Stomach smooth muscle (tissue), 2 donors: ENCODE measurements at regions not wholly inside any gene's neighbourhood (a gene's known extent, or its start where the extent isn't known, plus 50 kb on each side); places are given as distances from the start of the nearest gene placed in this dataset.

ENCODE experiments used
- H3K27ac ChIP-seq: one replicate; pipeline ENCODE4 v1.7.0; 2013; ENCODE audit warnings: mild to moderate bottlenecking, low read length, inconsistent platforms
- H3K27me3 ChIP-seq, 2 donors: one replicate each; pipeline ENCODE4 v1.7.0; 2013; ENCODE audit warnings: low read length in 2 of 2; ENCODE audit not compliant: insufficient read depth in 2 of 2, control insufficient read depth in 1 of 2
- H3K36me3 ChIP-seq, 2 donors: one replicate each; pipeline ENCODE4 v1.7.0; 2013; ENCODE audit warnings: low read length in 2 of 2; ENCODE audit not compliant: control insufficient read depth in 2 of 2, insufficient read depth in 2 of 2
- H3K4me1 ChIP-seq: one replicate; pipeline ENCODE4 v1.7.0; 2013; ENCODE audit warnings: low read length; ENCODE audit not compliant: control insufficient read depth, insufficient read depth
- H3K4me3 ChIP-seq, 2 donors: one replicate each; pipeline ENCODE4 v1.7.0; 2013; ENCODE audit warnings: low read length in 2 of 2
- H3K9ac ChIP-seq, 2 donors: one replicate each; pipeline ENCODE4 v1.7.0; 2013; ENCODE audit warnings: low read length in 2 of 2, mild to moderate bottlenecking in 1 of 2
- H3K9me3 ChIP-seq, 2 donors: one replicate each; pipeline ENCODE4 v1.7.0; 2013; ENCODE audit warnings: low read length in 2 of 2; ENCODE audit not compliant: control insufficient read depth in 2 of 2
- donor health status: healthy.
- donor health status: Pancreatic carcinoma.

DNA sequence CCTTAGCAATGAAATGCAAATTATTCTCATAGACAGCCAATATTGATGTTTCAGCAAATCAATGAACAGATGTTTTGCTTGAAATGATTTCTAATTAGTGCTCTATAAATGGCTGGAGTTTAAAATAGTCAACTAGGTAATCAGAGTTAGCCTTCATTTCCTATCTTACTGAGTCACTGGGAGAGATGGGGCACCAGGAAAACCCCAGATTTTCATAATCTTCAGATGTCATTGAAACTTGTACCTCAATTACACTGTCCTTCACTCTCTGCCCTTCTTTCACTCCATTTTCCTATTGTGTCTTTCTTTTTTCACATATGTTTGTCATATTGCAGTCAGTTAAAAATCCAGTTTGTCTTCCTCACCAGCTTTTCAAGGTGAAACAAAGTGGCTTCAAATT, 92.7 kb downstream of the C12orf75 start:
- H3K27ac ChIP-seq, result no peak overlapping the region
- H3K4me3 ChIP-seq, result no peak overlapping the region
- H3K9me3 ChIP-seq, result no peaks in the 10 kb centered on the region
- no peaks in the 10 kb centered on the region for H3K4me1 ChIP-seq
- no peaks in the 10 kb centered on the region for H3K27me3 ChIP-seq
- H3K36me3 ChIP-seq, result no peaks in the 10 kb centered on the region
- no peak overlapping the region for H3K9ac ChIP-seq

GRCh38 chr12:105423921-105424320, 93.4 kb downstream of the C12orf75 start:
- Histone ChIP-seq H3K27ac (no peak overlapping the region), H3K27me3 (no peaks in the 10 kb centered on the region), H3K4me1 (no peaks in the 10 kb centered on the region), H3K4me3 (no peak overlapping the region), H3K36me3 (no peaks in the 10 kb centered on the region), H3K9ac (no peak overlapping the region), H3K9me3 (no peaks in the 10 kb centered on the region)

GRCh38 chr12:105425254-105426174, 95.0 kb downstream of the C12orf75 start:
- Histone ChIP-seq H3K36me3 (no peaks in the 10 kb centered on the region), H3K4me3 (no peak overlapping the region), H3K27ac (no peak overlapping the region), H3K9me3 (no peaks in the 10 kb centered on the region), H3K27me3 (no peaks in the 10 kb centered on the region), H3K9ac (no peak overlapping the region), H3K4me1 (no peaks in the 10 kb centered on the region)

- Histone ChIP-seq H3K4me3 (no peak overlapping the region), H3K27me3 (no peaks in the 10 kb centered on the region), H3K9ac (no peak overlapping the region), H3K27ac (no peak overlapping the region), H3K9me3 (no peaks in the 10 kb centered on the region), H3K36me3 (no peaks in the 10 kb centered on the region), H3K4me1 (no peaks in the 10 kb centered on the region)
These were observed 96.3 kb downstream of the C12orf75 start for GRCh38 chr12:105426766-105427165.

DNA sequence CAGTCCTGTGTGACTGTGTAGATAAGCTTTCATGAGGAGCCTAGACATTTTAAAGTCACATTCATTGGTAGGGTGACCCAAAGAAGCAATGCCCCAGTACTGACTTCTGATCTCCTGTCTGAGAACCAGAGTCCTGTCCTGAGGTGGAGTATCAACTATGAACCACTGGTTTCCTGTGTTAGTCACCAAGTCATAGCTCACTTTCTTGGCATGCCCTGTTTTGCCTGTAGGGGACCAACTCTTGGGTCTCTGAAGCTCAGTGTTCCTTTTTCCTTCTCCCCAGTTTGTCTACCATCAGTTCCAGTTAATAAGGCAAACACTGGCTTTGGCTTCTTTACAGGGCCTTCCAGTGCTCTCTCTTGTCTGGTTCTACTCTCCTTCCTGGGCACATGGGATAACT, 97.4 kb downstream of the C12orf75 start:
- no peak overlapping the region for H3K9ac ChIP-seq
- H3K27ac ChIP-seq, result no peak overlapping the region
- no peaks in the 10 kb centered on the region for H3K36me3 ChIP-seq
- no peaks in the 10 kb centered on the region for H3K4me1 ChIP-seq
- no peak overlapping the region for H3K4me3 ChIP-seq
- no peaks in the 10 kb centered on the region for H3K27me3 ChIP-seq
- H3K9me3 ChIP-seq, result no peaks in the 10 kb centered on the region

- H3K36me3 ChIP-seq, result no peaks in the 10 kb centered on the region
- no peaks in the 10 kb centered on the region for H3K27me3 ChIP-seq
- no peak overlapping the region for H3K4me3 ChIP-seq
- H3K9ac ChIP-seq, result no peak overlapping the region
- no peak overlapping the region for H3K27ac ChIP-seq
- H3K9me3 ChIP-seq, result no peaks in the 10 kb centered on the region
- H3K4me1 ChIP-seq, result no peaks in the 10 kb centered on the region
These were observed 98.4 kb downstream of the C12orf75 start for GRCh38 chr12:105428793-105429395.

- H3K4me3 ChIP-seq, result no peak overlapping the region
- H3K27ac ChIP-seq, result no peak overlapping the region
- H3K9me3 ChIP-seq, result no peaks in the 10 kb centered on the region
- H3K9ac ChIP-seq, result no peak overlapping the region
- no peaks in the 10 kb centered on the region for H3K27me3 ChIP-seq
- no peaks in the 10 kb centered on the region for H3K4me1 ChIP-seq
- no peaks in the 10 kb centered on the region for H3K36me3 ChIP-seq
These were observed 99.0 kb downstream of the C12orf75 start for GRCh38 chr12:105429511-105429910.

- H3K36me3 ChIP-seq, result no peaks in the 10 kb centered on the region
- no peaks in the 10 kb centered on the region for H3K27me3 ChIP-seq
- H3K4me1 ChIP-seq, result no peaks in the 10 kb centered on the region
- no peaks in the 10 kb centered on the region for H3K9me3 ChIP-seq
- no peak overlapping the region for H3K27ac ChIP-seq
- no peak overlapping the region for H3K9ac ChIP-seq
- H3K4me3 ChIP-seq, result no peak overlapping the region
These were observed 101.1 kb downstream of the C12orf75 start for GRCh38 chr12:105431537-105432100.

GRCh38 chr12:105433804-105434203, 103.3 kb downstream of the C12orf75 start:
- no peaks in the 10 kb centered on the region for H3K4me1 ChIP-seq
- H3K27ac ChIP-seq, result no peak overlapping the region

DNA sequence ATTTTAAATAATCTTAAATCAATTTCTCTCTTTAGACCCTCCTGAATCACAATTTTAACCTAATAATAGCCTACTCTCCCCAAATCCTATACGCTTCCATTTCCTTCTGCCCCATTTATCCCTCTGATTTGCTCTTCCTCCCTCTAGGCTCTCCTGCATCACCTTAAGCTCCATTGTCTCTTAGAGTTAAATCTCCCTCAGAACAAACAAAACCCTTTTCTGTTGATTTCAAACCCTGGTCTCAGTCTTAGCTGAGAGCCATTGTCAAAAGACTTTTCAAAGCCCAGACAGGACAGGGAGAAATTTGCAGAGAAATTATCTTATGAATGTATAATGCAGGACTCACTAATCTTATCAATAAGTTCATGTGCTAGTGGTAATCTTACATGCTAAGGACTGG, 106.1 kb downstream of the C12orf75 start:
- Histone ChIP-seq H3K27ac (no peak overlapping the region), H3K36me3 (no peaks in the 10 kb centered on the region), H3K9me3 (no peaks in the 10 kb centered on the region), H3K27me3 (no peaks in the 10 kb centered on the region), H3K4me1 (no peaks in the 10 kb centered on the region), H3K9ac (no peak overlapping the region), H3K4me3 (no peak overlapping the region)

More at GRCh38 chr12:105433804-105434203, 103.3 kb downstream of the C12orf75 start:
- no peaks in the 10 kb centered on the region for H3K27me3 ChIP-seq
- no peaks in the 10 kb centered on the region for H3K36me3 ChIP-seq
- H3K4me3 ChIP-seq, result no peak overlapping the region
- H3K9me3 ChIP-seq, result no peaks in the 10 kb centered on the region
- H3K9ac ChIP-seq, result no peak overlapping the region
